A549 (cell line): ENCODE measurements at regions not wholly inside any gene's neighbourhood (a gene's known extent, or its start where the extent isn't known, plus 50 kb on each side); places are given as distances from the start of the nearest gene placed in this dataset.
A peak's percentile ranks its signal among the peaks of the same experiment; 100 is the strongest.

Experiments
- BCL3 ChIP-seq: fragments of >200 bp; sonication (Bioruptor Twin); formaldehyde crosslinking; IDR thresholded peaks from 3 replicates; pipeline ENCODE4 v1.6.1; 2016
- JUNB ChIP-seq: fragments of >200 bp; sonication (Bioruptor Twin); formaldehyde crosslinking; IDR thresholded peaks from 2 replicates; pipeline ENCODE4 v1.6.1; 2016
- MYC ChIP-seq: IDR thresholded peaks from 2 replicates; pipeline ENCODE4 v1.6.1; 2012; ENCODE audit warnings: mild to moderate bottlenecking, inconsistent platforms, low read length, improper control_type of control experiment, borderline replicate concordance
- PHF8 ChIP-seq: fragments of 200-600 bp; sonication (generic); IDR thresholded peaks from 2 replicates; pipeline ENCODE4 v1.6.1; 2016; ENCODE audit warnings: low read depth, mild to moderate bottlenecking, antibody characterized with exemption, moderate library complexity, borderline replicate concordance
- RAD21 ChIP-seq, 2 experiments: fragments of >200 bp in 1 of 2; sonication (Bioruptor Twin) in 1 of 2; formaldehyde crosslinking in 1 of 2; IDR thresholded peaks in 1 of 2; conservative IDR thresholded peaks in 1 of 2; 2 replicates in 1 of 2; 3 replicates in 1 of 2; pipeline ENCODE4 v1.6.1; 2012 to 2018; ENCODE audit warnings: inconsistent platforms in 1 of 2
- RFX5 ChIP-seq: fragments of 450-650 bp; IDR thresholded peaks from 2 replicates; pipeline ENCODE4 v1.7.1; 2014; ENCODE audit warnings: antibody characterized with exemption, mild to moderate bottlenecking, moderate library complexity
- RNF2 ChIP-seq: fragments of 200-600 bp; sonication (generic); IDR thresholded peaks from 2 replicates; pipeline ENCODE4 v1.6.1; 2016; ENCODE audit warnings: low read depth, mild to moderate bottlenecking, antibody characterized with exemption, moderate library complexity, borderline replicate concordance
- SREBF2 ChIP-seq: fragments of 450-650 bp; IDR thresholded peaks from 2 replicates; pipeline ENCODE4 v1.6.1; 2014; ENCODE audit warnings: mild to moderate bottlenecking, moderate library complexity
- TF ChIP-seq, protein P1 (sequence below): fragments of >200 bp; sonication (Bioruptor Twin); formaldehyde crosslinking; IDR thresholded peaks from 3 replicates; pipeline ENCODE4 v1.5.1; 2016
- TF ChIP-seq, protein P2 (sequence below): IDR thresholded peaks from 2 replicates; pipeline ENCODE4 v1.6.1; 2012

- no peak for TF ChIP-seq BCL3
- TF ChIP-seq, protein P1, sequence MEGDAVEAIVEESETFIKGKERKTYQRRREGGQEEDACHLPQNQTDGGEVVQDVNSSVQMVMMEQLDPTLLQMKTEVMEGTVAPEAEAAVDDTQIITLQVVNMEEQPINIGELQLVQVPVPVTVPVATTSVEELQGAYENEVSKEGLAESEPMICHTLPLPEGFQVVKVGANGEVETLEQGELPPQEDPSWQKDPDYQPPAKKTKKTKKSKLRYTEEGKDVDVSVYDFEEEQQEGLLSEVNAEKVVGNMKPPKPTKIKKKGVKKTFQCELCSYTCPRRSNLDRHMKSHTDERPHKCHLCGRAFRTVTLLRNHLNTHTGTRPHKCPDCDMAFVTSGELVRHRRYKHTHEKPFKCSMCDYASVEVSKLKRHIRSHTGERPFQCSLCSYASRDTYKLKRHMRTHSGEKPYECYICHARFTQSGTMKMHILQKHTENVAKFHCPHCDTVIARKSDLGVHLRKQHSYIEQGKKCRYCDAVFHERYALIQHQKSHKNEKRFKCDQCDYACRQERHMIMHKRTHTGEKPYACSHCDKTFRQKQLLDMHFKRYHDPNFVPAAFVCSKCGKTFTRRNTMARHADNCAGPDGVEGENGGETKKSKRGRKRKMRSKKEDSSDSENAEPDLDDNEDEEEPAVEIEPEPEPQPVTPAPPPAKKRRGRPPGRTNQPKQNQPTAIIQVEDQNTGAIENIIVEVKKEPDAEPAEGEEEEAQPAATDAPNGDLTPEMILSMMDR, result peak; percentile 45; the same call in 2 of the 3 replicates
- TF ChIP-seq PHF8, result no peak
- TF ChIP-seq, protein P2, sequence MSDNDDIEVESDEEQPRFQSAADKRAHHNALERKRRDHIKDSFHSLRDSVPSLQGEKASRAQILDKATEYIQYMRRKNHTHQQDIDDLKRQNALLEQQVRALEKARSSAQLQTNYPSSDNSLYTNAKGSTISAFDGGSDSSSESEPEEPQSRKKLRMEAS, result no peak
- TF ChIP-seq RNF2, result no peak
- no peak for TF ChIP-seq SREBF2
- no peak for TF ChIP-seq RFX5
- no peak for TF ChIP-seq MYC
- TF ChIP-seq RAD21 (conservative IDR thresholded peaks at IDR 0.05 in 1 of 2, IDR thresholded peaks at IDR 0.05 in 1 of 2), result peak; percentile 47 to 55
- no peak for TF ChIP-seq JUNB
Measured at GRCh38 chr7:33807779-33808482, 97.4 kb upstream of the BMPER start.
